H1 (cell line): ENCODE measurements at regions not wholly inside any gene's neighbourhood (a gene's known extent, or its start where the extent isn't known, plus 50 kb on each side); places are given as distances from the start of the nearest gene placed in this dataset.

Source experiments
- CTCF ChIA-PET: fragments of 300-600 bp; sonication (Branson Sonifier 250); formaldehyde crosslinking; loops from one replicate; lab custom pipeline; 2021; ENCODE audit not compliant: partially characterized antibody; lab: Charles Lee
- POLR2A ChIA-PET: fragments of 300-600 bp; sonication (Branson Sonifier 250); formaldehyde crosslinking; loops from one replicate; lab custom pipeline; 2021; ENCODE audit warnings: inconsistent platforms; ENCODE audit not compliant: partially characterized antibody; lab: Charles Lee
- DNase-seq, 2 experiments: peaks; one replicate each; pipeline versions ENCODE4 v3.0.0 to v3.0.0-alpha.2; 2010 to 2022; ENCODE audit warnings: low spot score in 2 of 2, low read depth in 1 of 2, mixed read lengths in 1 of 2
- FAIRE-seq: peaks from 2 replicates; lab custom pipeline; 2011; peaks lifted over from hg19 to GRCh38; lab: Jason Lieb, UNC
- H2AFZ ChIP-seq: 2 replicates; pipeline ENCODE4 v1.8.1; 2012; ENCODE audit warnings: low read length, inconsistent platforms
- H2AK5ac ChIP-seq: 2 replicates; pipeline ENCODE4 v1.6.1; 2013; ENCODE audit warnings: low read depth, low read length
- H2BK120ac ChIP-seq: replicated peaks from 2 replicates; pipeline ENCODE3; 2013; ENCODE audit warnings: low read depth, low read length, inconsistent platforms
- H2BK12ac ChIP-seq: 2 replicates; pipeline ENCODE4 v1.6.1; 2013; ENCODE audit warnings: low read depth, low read length
- H2BK15ac ChIP-seq: 2 replicates; pipeline ENCODE4 v1.6.1; 2013; ENCODE audit warnings: low read length
- H2BK20ac ChIP-seq: 2 replicates; pipeline ENCODE4 v1.6.1; 2013; ENCODE audit warnings: low read length
- H2BK5ac ChIP-seq: 2 replicates; pipeline ENCODE4 v1.6.1; 2013; ENCODE audit warnings: low read depth, low read length
- H3K14ac ChIP-seq: 2 replicates; pipeline ENCODE4 v1.6.1; 2013; ENCODE audit warnings: inconsistent platforms; ENCODE audit not compliant: insufficient read length
- H3K18ac ChIP-seq: 2 replicates; pipeline ENCODE4 v1.6.1; 2013; ENCODE audit warnings: low read length; ENCODE audit errors: extremely low read depth
- H3K23ac ChIP-seq: 2 replicates; pipeline ENCODE4 v1.6.1; 2013; ENCODE audit warnings: inconsistent platforms; ENCODE audit not compliant: insufficient read length
- H3K23me2 ChIP-seq: 2 replicates; pipeline ENCODE4 v1.6.1; 2013; ENCODE audit warnings: low read depth, low read length
- H3K27ac ChIP-seq: 2 replicates; pipeline ENCODE4 v1.6.1; 2011; ENCODE audit warnings: low read depth, low read length, inconsistent platforms
- H3K27me3 ChIP-seq, 4 experiments: replicated peaks in 1 of 4; 1 replicate in 1 of 4; 2 replicates in 3 of 4; pipeline versions ENCODE4 v1.6.1 to v1.8.1; 2011 to 2013; ENCODE audit warnings: low read length in 3 of 4, mild to moderate bottlenecking in 3 of 4, inconsistent platforms in 2 of 4, mixed read lengths in 2 of 4, moderate library complexity in 1 of 4; ENCODE audit not compliant: control insufficient read depth in 3 of 4, insufficient read depth in 3 of 4; ENCODE audit errors: extremely low read depth in 1 of 4
- H3K36me3 ChIP-seq, 4 experiments: 2 replicates each; pipeline versions ENCODE4 v1.6.1 to v1.8.1; 2011 to 2013; ENCODE audit warnings: mild to moderate bottlenecking in 4 of 4, low read length in 3 of 4, moderate library complexity in 2 of 4, control low read depth in 1 of 4, inconsistent platforms in 1 of 4; ENCODE audit not compliant: insufficient read depth in 4 of 4, control insufficient read depth in 2 of 4
- H3K4ac ChIP-seq: replicated peaks from 2 replicates; pipeline ENCODE3; 2013; ENCODE audit warnings: low read length, low read depth, mixed read lengths, inconsistent platforms; ENCODE audit not compliant: insufficient read length
- H3K4me1 ChIP-seq, 4 experiments: replicated peaks in 1 of 4; 1 replicate in 1 of 4; 2 replicates in 3 of 4; pipeline versions ENCODE4 v1.6.1 to v1.8.1; 2011 to 2013; ENCODE audit warnings: low read length in 3 of 4, inconsistent platforms in 2 of 4, mixed read lengths in 1 of 4; ENCODE audit not compliant: insufficient read depth in 4 of 4, control insufficient read depth in 3 of 4
- H3K4me2 ChIP-seq, 2 experiments: 2 replicates each; pipeline versions ENCODE4 v1.6.1 to v1.8.1; 2011 to 2013; ENCODE audit warnings: low read depth in 2 of 2, low read length in 2 of 2, control low read depth in 1 of 2, inconsistent platforms in 1 of 2, mild to moderate bottlenecking in 1 of 2; ENCODE audit not compliant: insufficient read depth in 1 of 2
- H3K4me3 ChIP-seq, 4 experiments: fragments of 200-600, 300-600 bp in 1 of 4; sonication (generic), shearing (Covaris generic), sonication (Bioruptor Twin) in 1 of 4; 2 replicates each; pipeline versions ENCODE4 v1.5.1 to v1.8.1; 2011 to 2016; ENCODE audit warnings: low read length in 4 of 4, low read depth in 3 of 4, control low read depth in 2 of 4, inconsistent platforms in 2 of 4, mild to moderate bottlenecking in 2 of 4, mixed read lengths in 1 of 4, moderate library complexity in 1 of 4; ENCODE audit not compliant: insufficient read depth in 2 of 4; ENCODE audit errors: extremely low read depth in 1 of 4
- H3K56ac ChIP-seq: replicated peaks from 2 replicates; pipeline ENCODE3; 2013; ENCODE audit warnings: low read depth, mild to moderate bottlenecking, mixed read lengths, low read length, inconsistent platforms; ENCODE audit not compliant: insufficient read length
- H3K79me1 ChIP-seq: 2 replicates; pipeline ENCODE4 v1.6.1; 2013; ENCODE audit warnings: low read depth, low read length, control low read depth
- H3K79me2 ChIP-seq, 2 experiments: 2 replicates each; pipeline versions ENCODE4 v1.6.1 to v1.8.1; 2012 to 2013; ENCODE audit warnings: low read length in 2 of 2, mild to moderate bottlenecking in 2 of 2, inconsistent platforms in 1 of 2; ENCODE audit not compliant: insufficient read depth in 2 of 2, control insufficient read depth in 1 of 2
- H3K9ac ChIP-seq, 4 experiments: replicated peaks in 1 of 4; 1 replicate in 1 of 4; 2 replicates in 3 of 4; pipeline versions ENCODE4 v1.6.1 to v1.8.1; 2011 to 2013; ENCODE audit warnings: low read depth in 3 of 4, low read length in 3 of 4, control low read depth in 2 of 4, mild to moderate bottlenecking in 2 of 4, moderate library complexity in 2 of 4, inconsistent platforms in 1 of 4; ENCODE audit errors: extremely low read depth in 1 of 4
- H3K9me3 ChIP-seq, 2 experiments: 2 replicates each; pipeline versions ENCODE4 v1.6.1 to v1.8.1; 2012 to 2013; ENCODE audit warnings: mild to moderate bottlenecking in 2 of 2, moderate library complexity in 2 of 2, control low read depth in 1 of 2, inconsistent platforms in 1 of 2, low read depth in 1 of 2, low read length in 1 of 2, mixed read lengths in 1 of 2; ENCODE audit not compliant: insufficient read depth in 2 of 2
- H4K20me1 ChIP-seq, 2 experiments: replicated peaks in 1 of 2; 2 replicates each; pipeline versions ENCODE3 to v1.8.1; 2011 to 2013; ENCODE audit warnings: inconsistent platforms in 2 of 2, low read length in 2 of 2, mild to moderate bottlenecking in 1 of 2; ENCODE audit not compliant: insufficient read depth in 2 of 2, control insufficient read depth in 1 of 2
- H4K5ac ChIP-seq: 2 replicates; pipeline ENCODE4 v1.6.1; 2013; ENCODE audit warnings: low read length, low read depth, mixed read lengths, inconsistent platforms; ENCODE audit not compliant: insufficient read length
- H4K8ac ChIP-seq: 2 replicates; pipeline ENCODE4 v1.8.0; 2013; ENCODE audit warnings: mild to moderate bottlenecking, moderate library complexity, low read length, inconsistent platforms; ENCODE audit not compliant: insufficient read depth; ENCODE audit errors: extremely low read depth
- H4K91ac ChIP-seq: replicated peaks from 2 replicates; pipeline ENCODE3; 2013; ENCODE audit warnings: low read length, mixed read lengths, inconsistent platforms; ENCODE audit not compliant: insufficient read length
- ATF2 ChIP-seq: IDR thresholded peaks from 2 replicates; pipeline ENCODE4 v1.6.1; 2012; ENCODE audit warnings: low read length, inconsistent platforms
- CHD2 ChIP-seq: IDR thresholded peaks from 2 replicates; pipeline ENCODE4 v1.6.1; 2012; ENCODE audit warnings: low read length, improper control_type of control experiment
- CREB1 ChIP-seq: IDR thresholded peaks from 2 replicates; pipeline ENCODE4 v1.6.1; 2012; ENCODE audit warnings: inconsistent platforms
- CTCF ChIP-seq, 3 experiments: IDR thresholded peaks; 1 replicate in 2 of 3; 2 replicates in 1 of 3; pipeline versions ENCODE4 v1.5.1 to v1.6.1; 2011; ENCODE audit warnings: low read length in 3 of 3, mild to moderate bottlenecking in 3 of 3, inconsistent platforms in 2 of 3, low read depth in 1 of 3, moderate library complexity in 1 of 3; ENCODE audit not compliant: insufficient read depth in 1 of 3; ENCODE audit errors: control extremely low read depth in 1 of 3
- E2F6 ChIP-seq: IDR thresholded peaks from 2 replicates; pipeline ENCODE4 v1.6.1; 2012; ENCODE audit warnings: inconsistent platforms
- HDAC6 ChIP-seq: IDR thresholded peaks from one replicate; pipeline ENCODE4 v1.7.1; 2012; ENCODE audit warnings: low read depth, mild to moderate bottlenecking, inconsistent platforms, low read length, moderate library complexity
- KDM1A ChIP-seq: fragments of 200-600, 300-600 bp; sonication (generic); IDR thresholded peaks from 2 replicates; pipeline ENCODE4 v1.7.1; 2016; ENCODE audit warnings: mild to moderate bottlenecking, low read length, borderline replicate concordance
- SIX5 ChIP-seq: IDR thresholded peaks from 2 replicates; pipeline ENCODE4 v1.6.1; 2011; ENCODE audit warnings: mild to moderate bottlenecking, low read depth, low read length
- USF2 ChIP-seq: IDR thresholded peaks from 2 replicates; pipeline ENCODE4 v1.6.1; 2011; ENCODE audit warnings: low read length, improper control_type of control experiment
- WGBS, 2 experiments: shearing (Covaris generic) in 1 of 2; methylation state at CpG; one replicate each; pipeline versions ENCODE4 v1.1.6 to v1.1.7; 2013 to 2015; ENCODE audit warnings: low lambda C conversion rate in 2 of 2, mixed read lengths in 2 of 2, inconsistent platforms in 1 of 2, low coverage in 1 of 2, missing lambda C conversion rate in 1 of 2; ENCODE audit not compliant: insufficient replicate concordance in 2 of 2, insufficient coverage in 1 of 2, insufficient read length in 1 of 2; ENCODE audit errors: extremely low coverage in 1 of 2, missing lambda C conversion rate in 1 of 2; 5-methylcytosine and 5-hydroxymethylcytosine counted together

- H4K8ac ChIP-seq = no peak overlapping the region
- no peak overlapping the region for H3K56ac ChIP-seq
- DNase-seq = no peak
- POLR2A ChIA-PET = no interaction called here
- no peak overlapping the region for H2BK15ac ChIP-seq
- H3K36me3 ChIP-seq = no peaks in the 10 kb centered on the region
- H4K20me1 ChIP-seq = no peaks in the 10 kb centered on the region
- H3K14ac ChIP-seq = no peak overlapping the region
- H4K5ac ChIP-seq = no peak overlapping the region
- CTCF ChIA-PET = interaction anchor here (0.6 to 0.9 kb wide), 2 partner anchors 32 to 166 kb away, joined by 3 read pairs; no protein-coding TSS in a partner anchor
- H3K4me2 ChIP-seq = no peak overlapping the region
- H2BK20ac ChIP-seq = no peak overlapping the region
- H2AFZ ChIP-seq = no peak overlapping the region
- no peak overlapping the region for H3K18ac ChIP-seq
- no peak for FAIRE-seq
- H3K23me2 ChIP-seq = no peaks in the 10 kb centered on the region
- no peak overlapping the region for H3K23ac ChIP-seq
- H2BK5ac ChIP-seq = no peak overlapping the region
- H3K4me1 ChIP-seq = no peaks in the 10 kb centered on the region
- no peak overlapping the region for H3K4ac ChIP-seq
- H3K4me3 ChIP-seq = no peak overlapping the region
- H3K27ac ChIP-seq = no peak overlapping the region
- 92% methylated on average over 12 of the region's 14 CpGs; no CpG with 5 or more reads in 1 of the 2 experiments for WGBS, 2 experiments
- H3K79me2 ChIP-seq = no peaks in the 10 kb centered on the region
- H2BK12ac ChIP-seq = no peak overlapping the region
- H2AK5ac ChIP-seq = no peak overlapping the region
- no peak overlapping the region for H4K91ac ChIP-seq
- H3K9me3 ChIP-seq = no peaks in the 10 kb centered on the region
- H3K27me3 ChIP-seq = no peaks in the 10 kb centered on the region; a peak in 1 of 7 replicates
- no peak overlapping the region for H2BK120ac ChIP-seq
- no peak overlapping the region for H3K9ac ChIP-seq
- no peaks in the 10 kb centered on the region for H3K79me1 ChIP-seq
- no peak for TF ChIP-seq E2F6
- TF ChIP-seq ATF2 = no peak
- TF ChIP-seq CTCF (IDR thresholded peaks at IDR 0.05; ENCODE audit: control extremely low read depth in 1 of 3, insufficient read depth in 1 of 3, low read depth in 1 of 3, low read length in 3 of 3) = no peak
- TF ChIP-seq KDM1A = no peak
- TF ChIP-seq USF2 = no peak
- TF ChIP-seq CHD2 = no peak
- no peak for TF ChIP-seq HDAC6
- no peak for TF ChIP-seq SIX5
- TF ChIP-seq CREB1 = no peak
Observed at GRCh38 chr6:165917576-165917975, 250.1 kb downstream of the TBXT start.
